ENCODE measurements at regions not wholly inside any gene's neighbourhood (a gene's known extent, or its start where the extent isn't known, plus 50 kb on each side); places are given as distances from the start of the nearest gene placed in this dataset.

GRCh38 chr6:114735025-114735735, 392.4 kb upstream of the HS3ST5 start:
- no peak for TF ChIP-seq CTCF (IDR thresholded peaks at IDR 0.05; ENCODE audit: insufficient read depth, low read depth, low read length)
- no peak overlapping the region for H3K4me3 ChIP-seq (ENCODE audit: low read depth, low read length)
- DNase-seq (ENCODE audit: low read depth) = no peak

GRCh38 chr6:114733596-114733995, 390.8 kb upstream of the HS3ST5 start:
- H3K4me3 ChIP-seq (ENCODE audit: low read depth, low read length) = no peak overlapping the region
- no peak for DNase-seq (ENCODE audit: low read depth)
- TF ChIP-seq CTCF (IDR thresholded peaks at IDR 0.05; ENCODE audit: insufficient read depth, low read depth, low read length) = no peak

- H3K4me3 ChIP-seq (ENCODE audit: low read depth, low read length) = no peak overlapping the region
- DNase-seq (ENCODE audit: low read depth) = no peak
- no peak for TF ChIP-seq CTCF (IDR thresholded peaks at IDR 0.05; ENCODE audit: insufficient read depth, low read depth, low read length)
Measured at GRCh38 chr6:114718716-114719270, 376.0 kb upstream of the HS3ST5 start.

GRCh38 chr6:114718186-114718585, 375.4 kb upstream of the HS3ST5 start:
- no peak overlapping the region for H3K4me3 ChIP-seq (ENCODE audit: low read depth, low read length)
- no peak for TF ChIP-seq CTCF (IDR thresholded peaks at IDR 0.05; ENCODE audit: insufficient read depth, low read depth, low read length)
- DNase-seq (ENCODE audit: low read depth) = no peak

GRCh38 chr6:114714836-114715507, 372.1 kb upstream of the HS3ST5 start:
- no peak for TF ChIP-seq CTCF (IDR thresholded peaks at IDR 0.05; ENCODE audit: insufficient read depth, low read depth, low read length)
- no peak overlapping the region for H3K4me3 ChIP-seq (ENCODE audit: low read depth, low read length)
- DNase-seq (ENCODE audit: low read depth) = no peak

GRCh38 chr6:114713690-114714089, 370.9 kb upstream of the HS3ST5 start:
- H3K4me3 ChIP-seq (ENCODE audit: low read depth, low read length) = no peak overlapping the region
- DNase-seq (ENCODE audit: low read depth) = no peak
- TF ChIP-seq CTCF (IDR thresholded peaks at IDR 0.05; ENCODE audit: insufficient read depth, low read depth, low read length) = no peak

All from fibroblast of villous mesenchyme (primary cell).